K562 (cell line): ENCODE measurements at regions not wholly inside any gene's neighbourhood (a gene's known extent, or its start where the extent isn't known, plus 50 kb on each side); places are given as distances from the start of the nearest gene placed in this dataset.

Experiments
- ATAC-seq: fragments of 200-7000 bp; cut with Tn5 transposase; 3 replicates; pipeline ENCODE4 v1.9.1; 2020; ENCODE audit warnings: moderate library complexity
- BruUV-seq: library from RNA; stranded (reverse); fragments of 400-500 nt; replicated peaks from 2 replicates; lab custom pipeline; 2021; lab: Mats Ljungman, UMichigan
- CTCF ChIA-PET: fragments of 300-600 bp; formaldehyde crosslinking; extraction: SDS; loops from one replicate; lab custom pipeline; 2021; ENCODE audit warnings: low intra/inter-chr PET ratio; lab: Yijun Ruan, JAX
- POLR2A ChIA-PET: fragments of 300-600, 350-650 bp; sonication (Branson Sonifier 250); formaldehyde crosslinking; extraction: SDS; loops from one replicate; lab custom pipeline; 2021; ENCODE audit warnings: antibody characterized with exemption, inconsistent platforms; lab: Yijun Ruan, JAX
- DNase-seq, 4 experiments: peaks; one replicate each; pipeline versions ENCODE4 v3.0.0 to v3.0.0-alpha.2; 2011 to 2018; ENCODE audit warnings: low spot score in 3 of 4, mixed read lengths in 3 of 4; ENCODE audit errors: extremely low read depth in 1 of 4
- FAIRE-seq: peaks from 2 replicates; lab custom pipeline; 2011; peaks lifted over from hg19 to GRCh38; lab: Jason Lieb, UNC
- H2AFZ ChIP-seq: 2 replicates; pipeline ENCODE4 v1.6.0; 2011; ENCODE audit warnings: low read depth, low read length, control low read depth, inconsistent platforms
- H3K27ac ChIP-seq: fragments of 200-600 bp; 3 replicates; pipeline ENCODE4 v1.8.0; 2011; ENCODE audit warnings: low read depth, mild to moderate bottlenecking, control low read depth, inconsistent platforms, low read length, moderate library complexity, mixed read lengths; ENCODE audit errors: extremely low read depth
- H3K27me3 ChIP-seq, 2 experiments: fragments of 300-600 bp in 1 of 2; 2 replicates in 1 of 2; 3 replicates in 1 of 2; pipeline versions ENCODE4 v1.6.0 to v1.8.0; 2011; ENCODE audit warnings: inconsistent platforms in 2 of 2, low read length in 2 of 2, mild to moderate bottlenecking in 1 of 2, mixed read lengths in 1 of 2, moderate library complexity in 1 of 2; ENCODE audit not compliant: control insufficient read depth in 2 of 2, insufficient read depth in 2 of 2
- H3K36me3 ChIP-seq: fragments of 300-600 bp; 3 replicates; pipeline ENCODE4 v1.8.0; 2011; ENCODE audit warnings: mild to moderate bottlenecking, low read length, inconsistent platforms; ENCODE audit not compliant: control insufficient read depth, insufficient read depth
- H3K4me1 ChIP-seq, 2 experiments: fragments of 200-600 bp in 1 of 2; replicated peaks in 1 of 2; 2 replicates in 1 of 2; 3 replicates in 1 of 2; pipeline versions ENCODE4 v1.5.1 to v1.8.0; 2011; ENCODE audit warnings: inconsistent platforms in 2 of 2, low read length in 2 of 2, mild to moderate bottlenecking in 1 of 2, mixed read lengths in 1 of 2, moderate library complexity in 1 of 2; ENCODE audit not compliant: control insufficient read depth in 2 of 2, insufficient read depth in 2 of 2
- H3K4me2 ChIP-seq: 2 replicates; pipeline ENCODE4 v1.6.1; 2011; ENCODE audit warnings: low read length, control low read depth, inconsistent platforms, mixed read lengths; ENCODE audit not compliant: insufficient read depth
- H3K4me3 ChIP-seq: fragments of 200-600 bp; sonication (generic), shearing (Covaris generic); 2 replicates; pipeline ENCODE4 v1.5.1; 2016; ENCODE audit warnings: control low read depth, inconsistent platforms
- H3K79me2 ChIP-seq: fragments of 200-600 bp; 3 replicates; pipeline ENCODE4 v1.8.0; 2011; ENCODE audit warnings: low read length, inconsistent platforms; ENCODE audit not compliant: control insufficient read depth, insufficient read depth
- H3K9ac ChIP-seq, 2 experiments: 2 replicates each; pipeline versions ENCODE4 v1.6.0 to v1.6.1; 2011; ENCODE audit warnings: low read depth in 2 of 2, low read length in 2 of 2, control low read depth in 1 of 2, inconsistent platforms in 1 of 2, mild to moderate bottlenecking in 1 of 2, mixed read lengths in 1 of 2; ENCODE audit not compliant: insufficient read depth in 1 of 2
- H3K9me1 ChIP-seq: one replicate; pipeline ENCODE4 v1.6.0; 2011; ENCODE audit warnings: inconsistent platforms, mild to moderate bottlenecking, low read length, moderate library complexity; ENCODE audit not compliant: control insufficient read depth, insufficient read depth
- H3K9me3 ChIP-seq: replicated peaks from 2 replicates; pipeline ENCODE4 v1.5.1; 2011; ENCODE audit warnings: low read depth, low read length, inconsistent platforms; ENCODE audit not compliant: control insufficient read depth, insufficient read depth
- H4K20me1 ChIP-seq: replicated peaks from 2 replicates; pipeline ENCODE4 v1.6.1; 2011; ENCODE audit warnings: low read length, inconsistent platforms, mixed read lengths; ENCODE audit not compliant: control insufficient read depth, insufficient read depth
- BCLAF1 ChIP-seq, 2 experiments: fragments of 450-650 bp in 1 of 2; IDR thresholded peaks; 2 replicates each; pipeline ENCODE4 v1.6.1; 2011 to 2017; ENCODE audit warnings: low read depth in 2 of 2, antibody characterized with exemption in 1 of 2, borderline replicate concordance in 1 of 2, low read length in 1 of 2, mild to moderate bottlenecking in 1 of 2, mixed read lengths in 1 of 2; ENCODE audit not compliant: control insufficient read depth in 1 of 2
- CBX8 ChIP-seq: fragments of 200-600 bp; sonication (generic); IDR thresholded peaks from 2 replicates; pipeline ENCODE4 v1.6.1; 2012; ENCODE audit warnings: borderline replicate concordance, mixed run types, low read depth, mild to moderate bottlenecking, moderate library complexity, mixed read lengths, low read length, control low read depth, inconsistent platforms; ENCODE audit not compliant: poor library complexity, severe bottlenecking; ENCODE audit errors: extremely low read depth
- CEBPZ ChIP-seq: fragments of 150-350 bp; IDR thresholded peaks from 2 replicates; pipeline ENCODE4 v1.6.1; 2014; ENCODE audit warnings: low read depth, mild to moderate bottlenecking, low read length, borderline replicate concordance
- CHAMP1 ChIP-seq: fragments of 450-650 bp; IDR thresholded peaks from 2 replicates; pipeline ENCODE4 v1.6.1; 2016; ENCODE audit warnings: mild to moderate bottlenecking
- CTBP1 ChIP-seq: fragments of 450-650 bp; IDR thresholded peaks from 2 replicates; pipeline ENCODE4 v1.6.1; 2016; ENCODE audit warnings: borderline replicate concordance
- HMGXB4 ChIP-seq: sonication (generic); formaldehyde crosslinking; IDR thresholded peaks from 2 replicates; pipeline ENCODE4 v1.8.1; 2023; ENCODE audit warnings: mild to moderate bottlenecking, missing genetic modification reagents
- IFI16 ChIP-seq: fragments of 250-450 bp; sonication (Bioruptor Pico); IDR thresholded peaks from 2 replicates; pipeline ENCODE4 v2.1.2; 2022; ENCODE audit warnings: mild to moderate bottlenecking, inconsistent platforms
- SP2 ChIP-seq: IDR thresholded peaks from 2 replicates; pipeline ENCODE4 v1.6.1; 2011; ENCODE audit warnings: mild to moderate bottlenecking, low read depth, low read length, moderate library complexity; ENCODE audit not compliant: poor library complexity, severe bottlenecking; ENCODE audit errors: extremely low read depth
- TCF3 ChIP-seq: sonication (generic); formaldehyde crosslinking; IDR thresholded peaks from 2 replicates; pipeline ENCODE4 v1.4.0; 2020; ENCODE audit warnings: mild to moderate bottlenecking, missing genetic modification reagents
- WGBS: fragments of 100-300 bp; shearing (Covaris generic); methylation state at CpG from one replicate; pipeline ENCODE4 v1.1.6; 2016; ENCODE audit warnings: low coverage, mixed read lengths; ENCODE audit not compliant: insufficient coverage; ENCODE audit errors: missing lambda C conversion rate; 5-methylcytosine and 5-hydroxymethylcytosine counted together
- in situ Hi-C: fragments of 300-500 bp; cut with MboI; formaldehyde crosslinking; loops from 4 replicates; pipeline ENCODE4 v1.15.0; 2018; ENCODE audit warnings: inconsistent platforms, mixed read lengths
- intact Hi-C: fragments of 100-400 bp; cut with micrococcal nuclease; formaldehyde crosslinking; loops from 2 replicates; pipeline ENCODE4 v1.14.2; 2022

GRCh38 chr2:75822336-75822735, 111.6 kb upstream of the GCFC2 start:
- no TSS peak for BruUV-seq
- Histone ChIP-seq H3K9me3 (no peaks in the 10 kb centered on the region), H3K4me3 (no peak overlapping the region), H3K9me1 (no peaks in the 10 kb centered on the region), H3K27me3 (no peaks in the 10 kb centered on the region; a peak in 1 of 5 replicates), H3K9ac (no peak overlapping the region), H3K79me2 (no peaks in the 10 kb centered on the region), H4K20me1 (no peaks in the 10 kb centered on the region), H3K4me2 (no peak overlapping the region), H2AFZ (no peak overlapping the region), H3K4me1 (no peaks in the 10 kb centered on the region), H3K36me3 (no peaks in the 10 kb centered on the region), H3K27ac (no peak overlapping the region)
- TF ChIP-seq CTBP1 (no peak), CBX8 (no peak), CHAMP1 (no peak), TCF3 (no peak), CEBPZ (no peak), HMGXB4 (CRISPR knock-in tag) (no peak), SP2 (no peak), BCLAF1 (IDR thresholded peaks at IDR 0.05; ENCODE audit: borderline replicate concordance in 1 of 2, control insufficient read depth in 1 of 2, low read depth in 2 of 2, low read length in 1 of 2) (no peak), IFI16 (no peak)
- FAIRE-seq: no peak
- 0% methylated on average over 2 of the region's 2 CpGs for WGBS
- ATAC-seq: no peak
- in situ Hi-C loops (no loop called here), intact Hi-C loops (no loop called here)
- DNase-seq: no peak
- CTCF ChIA-PET: no interaction called here
- POLR2A ChIA-PET: no interaction called here
